GM21825 (cell line): ENCODE measurements at regions not wholly inside any gene's neighbourhood (a gene's known extent, or its start where the extent isn't known, plus 50 kb on each side); places are given as distances from the start of the nearest gene placed in this dataset.

ENCODE experiments used
- ATAC-seq: cut with Tn5 transposase; IDR thresholded peaks from one replicate; pipeline ENCODE4 v1.9.1; 2021; ENCODE audit warnings: mild to moderate bottlenecking, moderate library complexity; ENCODE audit not compliant: unreplicated experiment

- ATAC-seq: no peak
Observed at GRCh38 chr10:113967126-113967525, 76.5 kb upstream of the ADRB1 start.

- peak; percentile 44 for ATAC-seq
Observed at GRCh38 chr10:113970641-113971040, 73.0 kb upstream of the ADRB1 start.

- no peak for ATAC-seq
Observed at GRCh38 chr10:113971349-113971973, 72.2 kb upstream of the ADRB1 start.

GRCh38 chr10:113977174-113977573, 66.5 kb upstream of the ADRB1 start:
- no peak for ATAC-seq

GRCh38 chr10:113978802-113979201, 64.9 kb upstream of the ADRB1 start:
- no peak for ATAC-seq

GRCh38 chr10:113979409-113979808, 64.3 kb upstream of the ADRB1 start:
- ATAC-seq: no peak

GRCh38 chr10:113980408-113981087, 63.1 kb upstream of the ADRB1 start:
- no peak for ATAC-seq

- ATAC-seq: peak; percentile 20
Observed at GRCh38 chr10:113982296-113982695, 61.4 kb upstream of the ADRB1 start.

GRCh38 chr10:113982769-113983168, 60.9 kb upstream of the ADRB1 start:
- peak; percentile 92 for ATAC-seq

- peak; percentile 49 for ATAC-seq
Observed at GRCh38 chr10:113983552-113983951, 60.1 kb upstream of the ADRB1 start.

GRCh38 chr10:113985297-113985844, 58.3 kb upstream of the ADRB1 start:
- no peak for ATAC-seq

GRCh38 chr10:113986316-113986715, 57.4 kb upstream of the ADRB1 start:
- no peak for ATAC-seq

GRCh38 chr10:113987156-113987555, 56.5 kb upstream of the ADRB1 start:
- no peak for ATAC-seq

- ATAC-seq: no peak
Observed at GRCh38 chr10:113987805-113988204, 55.9 kb upstream of the ADRB1 start.

- no peak for ATAC-seq
Observed at GRCh38 chr10:113988535-113988934, 55.1 kb upstream of the ADRB1 start.

GRCh38 chr10:113991091-113991860, 52.4 kb upstream of the ADRB1 start:
- no peak for ATAC-seq

GRCh38 chr10:113992471-113993011, 51.1 kb upstream of the ADRB1 start:
- ATAC-seq: no peak

- no peak for ATAC-seq
Observed at GRCh38 chr10:113993489-113993991, 50.1 kb upstream of the ADRB1 start.
